Erythroblast (primary cell): ENCODE measurements at regions not wholly inside any gene's neighbourhood (a gene's known extent, or its start where the extent isn't known, plus 50 kb on each side); places are given as distances from the start of the nearest gene placed in this dataset.

ENCODE experiments used
- GATA1 ChIP-seq: IDR thresholded peaks from 2 replicates; pipeline ENCODE4 v1.6.1; 2011; ENCODE audit warnings: low read depth, mild to moderate bottlenecking, control low read depth, low read length, moderate library complexity
- POLR2A ChIP-seq: IDR thresholded peaks from 2 replicates; pipeline ENCODE4 v1.6.1; 2011; ENCODE audit warnings: mild to moderate bottlenecking, low read length

DNA sequence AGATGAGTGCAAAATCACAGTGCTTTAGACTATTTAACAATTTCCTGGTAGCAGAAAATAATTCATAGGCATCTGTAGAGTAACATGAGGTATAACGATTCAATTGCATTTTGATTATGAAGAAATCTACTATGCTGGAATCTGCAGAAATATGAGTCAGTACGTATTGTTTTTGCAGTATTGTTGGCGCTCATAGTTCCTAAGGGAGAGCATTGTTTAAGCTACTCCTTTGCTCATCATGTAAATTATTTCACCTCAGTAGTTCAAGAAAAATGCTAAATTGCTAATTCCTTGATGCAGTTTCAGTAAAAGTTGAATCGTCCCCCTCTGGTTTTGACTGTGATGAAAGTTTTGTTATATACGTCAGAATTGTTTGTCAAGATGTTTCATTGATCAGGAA lies 458.4 kb downstream of the HINT1 start:
- no peak for TF ChIP-seq POLR2A
- no peak for TF ChIP-seq GATA1
